ENCODE measurements at regions not wholly inside any gene's neighbourhood (a gene's known extent, or its start where the extent isn't known, plus 50 kb on each side); places are given as distances from the start of the nearest gene placed in this dataset.

DNA sequence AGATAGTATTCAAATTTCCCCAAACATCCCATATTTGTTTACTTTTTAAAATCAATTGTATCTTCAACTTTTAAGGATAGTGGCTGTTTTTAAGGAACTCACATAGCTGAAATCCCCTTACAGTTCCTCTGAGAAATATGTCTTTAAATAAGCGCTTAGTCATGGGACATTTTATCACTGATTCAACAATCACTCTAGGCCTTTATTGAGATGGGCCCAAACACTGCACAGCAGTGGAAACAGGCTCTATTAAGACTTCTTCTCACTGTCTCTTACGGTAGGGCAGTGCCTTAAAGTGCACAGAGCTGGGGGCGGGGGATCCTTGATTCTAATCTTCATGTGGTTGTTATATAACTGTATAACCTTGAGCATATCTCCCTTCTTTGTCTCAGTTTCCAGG, 59.8 kb upstream of the RREB1 start:
- Histone ChIP-seq H3F3A (ENCODE audit: insufficient read depth, low read length) (no peaks in the 10 kb centered on the region; the same call in 1 of the 2 replicates), H3K36me3 (ENCODE audit: insufficient read depth, low read length) (no peaks in the 10 kb centered on the region), H3K9ac (ENCODE audit: low read length) (no peak overlapping the region), H3K4me1 (ENCODE audit: insufficient read depth, low read length, severe bottlenecking) (peaks cover 35% of the 10 kb centered on the region), H2AFZ (ENCODE audit: low read length) (no peak overlapping the region), H3K9me2 (ENCODE audit: low read depth, low read length) (no peaks in the 10 kb centered on the region), H3K27me3 (ENCODE audit: insufficient read depth, low read length) (no peaks in the 10 kb centered on the region), H4K20me1 (ENCODE audit: insufficient read depth, low read length) (no peaks in the 10 kb centered on the region), H3K4me2 (ENCODE audit: low read length) (no peak overlapping the region), H3K4me3 (ENCODE audit: low read depth, low read length, poor library complexity, severe bottlenecking) (no peak overlapping the region), H3K27ac (ENCODE audit: low read depth, low read length, poor library complexity, severe bottlenecking) (no peak overlapping the region), H3K79me2 (ENCODE audit: insufficient read depth, low read length) (no peaks in the 10 kb centered on the region), H3K9me3 (ENCODE audit: low read length) (no peaks in the 10 kb centered on the region)
- TF ChIP-seq, protein P1, sequence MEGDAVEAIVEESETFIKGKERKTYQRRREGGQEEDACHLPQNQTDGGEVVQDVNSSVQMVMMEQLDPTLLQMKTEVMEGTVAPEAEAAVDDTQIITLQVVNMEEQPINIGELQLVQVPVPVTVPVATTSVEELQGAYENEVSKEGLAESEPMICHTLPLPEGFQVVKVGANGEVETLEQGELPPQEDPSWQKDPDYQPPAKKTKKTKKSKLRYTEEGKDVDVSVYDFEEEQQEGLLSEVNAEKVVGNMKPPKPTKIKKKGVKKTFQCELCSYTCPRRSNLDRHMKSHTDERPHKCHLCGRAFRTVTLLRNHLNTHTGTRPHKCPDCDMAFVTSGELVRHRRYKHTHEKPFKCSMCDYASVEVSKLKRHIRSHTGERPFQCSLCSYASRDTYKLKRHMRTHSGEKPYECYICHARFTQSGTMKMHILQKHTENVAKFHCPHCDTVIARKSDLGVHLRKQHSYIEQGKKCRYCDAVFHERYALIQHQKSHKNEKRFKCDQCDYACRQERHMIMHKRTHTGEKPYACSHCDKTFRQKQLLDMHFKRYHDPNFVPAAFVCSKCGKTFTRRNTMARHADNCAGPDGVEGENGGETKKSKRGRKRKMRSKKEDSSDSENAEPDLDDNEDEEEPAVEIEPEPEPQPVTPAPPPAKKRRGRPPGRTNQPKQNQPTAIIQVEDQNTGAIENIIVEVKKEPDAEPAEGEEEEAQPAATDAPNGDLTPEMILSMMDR (IDR thresholded peaks at IDR 0.05; ENCODE audit: low read length): no peak
- TF ChIP-seq EZH2 (IDR thresholded peaks at IDR 0.05; ENCODE audit: borderline replicate concordance, low read length): no peak

DNA sequence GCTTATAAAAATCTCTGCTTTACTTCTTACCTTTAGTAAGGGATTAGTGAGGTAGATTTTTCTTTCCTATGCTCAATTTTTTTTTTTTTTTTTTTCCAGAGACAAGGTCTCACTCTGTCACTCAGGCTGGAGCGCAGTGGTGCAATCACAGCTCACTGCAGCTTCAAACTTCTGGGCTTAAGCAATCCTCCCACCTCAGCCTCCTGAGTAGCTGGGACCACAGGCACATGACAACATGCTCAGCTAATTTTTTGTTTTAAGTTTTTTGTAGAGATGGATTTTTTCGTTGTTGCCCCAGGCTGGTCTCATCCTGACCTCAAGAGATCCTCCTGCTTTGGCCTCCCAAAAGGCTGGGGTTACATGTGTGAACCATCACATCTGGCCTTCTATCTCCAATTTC, 58.9 kb upstream of the RREB1 start:
- Histone ChIP-seq H2AFZ (ENCODE audit: low read length) (no peak overlapping the region), H3K4me1 (ENCODE audit: insufficient read depth, low read length, severe bottlenecking) (peaks cover 41% of the 10 kb centered on the region)

DNA sequence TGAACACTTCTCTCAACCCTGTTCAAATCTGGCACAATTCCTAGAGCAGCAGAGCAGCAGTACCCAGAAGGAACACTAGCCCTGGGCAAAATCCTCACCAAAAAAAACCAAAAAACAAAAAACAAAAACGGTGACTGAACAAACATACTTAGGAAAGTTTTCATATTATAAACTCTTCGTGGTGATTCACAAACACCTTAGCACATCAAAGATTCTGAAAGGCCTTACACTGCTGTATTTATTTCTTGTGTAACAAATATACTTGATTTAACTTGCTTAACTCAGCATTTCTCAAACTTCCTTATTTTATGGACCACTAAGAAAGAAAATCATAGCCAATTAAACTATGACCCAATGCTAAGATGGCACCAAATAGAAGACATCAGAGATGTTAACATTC, 57.8 kb upstream of the RREB1 start:
- Histone ChIP-seq H3K9me2 (ENCODE audit: low read depth, low read length) (no peaks in the 10 kb centered on the region), H2AFZ (ENCODE audit: low read length) (no peak overlapping the region), H3K9me3 (ENCODE audit: low read length) (no peaks in the 10 kb centered on the region), H3K9ac (ENCODE audit: low read length) (no peak overlapping the region), H3K4me1 (ENCODE audit: insufficient read depth, low read length, severe bottlenecking) (peaks cover 41% of the 10 kb centered on the region), H3K27ac (ENCODE audit: low read depth, low read length, poor library complexity, severe bottlenecking) (peak overlapping the region; percentile 85), H3K4me3 (ENCODE audit: low read depth, low read length, poor library complexity, severe bottlenecking) (no peak overlapping the region), H3K27me3 (ENCODE audit: insufficient read depth, low read length) (no peaks in the 10 kb centered on the region), H3K36me3 (ENCODE audit: insufficient read depth, low read length) (no peaks in the 10 kb centered on the region), H3K79me2 (ENCODE audit: insufficient read depth, low read length) (no peaks in the 10 kb centered on the region), H3K4me2 (ENCODE audit: low read length) (0 out of 2 replicates have a peak overlapping the region, but pooled peaks have one; percentile 94), H3F3A (ENCODE audit: insufficient read depth, low read length) (no peaks in the 10 kb centered on the region; the same call in 1 of the 2 replicates), H4K20me1 (ENCODE audit: insufficient read depth, low read length) (no peaks in the 10 kb centered on the region)
- TF ChIP-seq, protein P1 (IDR thresholded peaks at IDR 0.05; ENCODE audit: low read length): no peak
- no peak for TF ChIP-seq EZH2 (IDR thresholded peaks at IDR 0.05; ENCODE audit: borderline replicate concordance, low read length)

More for the DNA sequence above, 58.9 kb upstream of the RREB1 start:
- Histone ChIP-seq H3K27me3 (ENCODE audit: insufficient read depth, low read length) (no peaks in the 10 kb centered on the region), H3K79me2 (ENCODE audit: insufficient read depth, low read length) (no peaks in the 10 kb centered on the region), H4K20me1 (ENCODE audit: insufficient read depth, low read length) (no peaks in the 10 kb centered on the region), H3K9me2 (ENCODE audit: low read depth, low read length) (no peaks in the 10 kb centered on the region), H3K9ac (ENCODE audit: low read length) (no peak overlapping the region), H3F3A (ENCODE audit: insufficient read depth, low read length) (no peaks in the 10 kb centered on the region; the same call in 1 of the 2 replicates), H3K4me3 (ENCODE audit: low read depth, low read length, poor library complexity, severe bottlenecking) (no peak overlapping the region), H3K4me2 (ENCODE audit: low read length) (no peak overlapping the region), H3K9me3 (ENCODE audit: low read length) (no peaks in the 10 kb centered on the region), H3K36me3 (ENCODE audit: insufficient read depth, low read length) (no peaks in the 10 kb centered on the region), H3K27ac (ENCODE audit: low read depth, low read length, poor library complexity, severe bottlenecking) (no peak overlapping the region)
- TF ChIP-seq, protein P1 (IDR thresholded peaks at IDR 0.05; ENCODE audit: low read length): no peak
- no peak for TF ChIP-seq EZH2 (IDR thresholded peaks at IDR 0.05; ENCODE audit: borderline replicate concordance, low read length)
